NB4 (cell line): ENCODE measurements at regions not wholly inside any gene's neighbourhood (a gene's known extent, or its start where the extent isn't known, plus 50 kb on each side); places are given as distances from the start of the nearest gene placed in this dataset.

Experiments used
- POLR2A ChIP-seq: IDR thresholded peaks from 2 replicates; pipeline ENCODE4 v1.6.1; 2011; ENCODE audit warnings: mild to moderate bottlenecking; ENCODE audit not compliant: insufficient read length; ENCODE audit errors: extremely low read depth
- TF ChIP-seq, protein P1 (sequence below): IDR thresholded peaks from one replicate; pipeline ENCODE4 v1.5.1; 2012; ENCODE audit warnings: low read depth, low read length
- TF ChIP-seq, protein P2 (sequence below): IDR thresholded peaks from 2 replicates; pipeline ENCODE4 v1.6.1; 2011; ENCODE audit warnings: low read depth, low read length

DNA sequence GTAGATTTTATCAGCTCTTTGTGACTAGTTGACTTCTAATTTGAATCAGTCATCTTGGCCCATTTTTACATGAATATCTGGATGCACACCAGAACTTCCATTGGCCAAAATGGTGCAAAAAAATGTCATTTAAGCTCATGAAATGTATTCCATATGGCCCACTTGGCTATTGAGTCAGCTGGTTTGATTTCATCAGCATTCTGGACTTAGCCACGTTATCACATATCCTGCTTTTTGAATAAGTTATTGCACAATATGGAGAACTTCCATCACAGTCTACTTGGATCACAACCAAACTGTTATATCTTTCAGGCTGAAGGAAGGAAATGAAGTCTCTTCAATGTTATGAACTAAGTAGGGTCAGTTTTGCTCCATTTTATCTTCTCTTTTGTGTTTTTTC lies 640.6 kb downstream of the PCDH7 start:
- no peak for TF ChIP-seq POLR2A
- TF ChIP-seq, protein P1, sequence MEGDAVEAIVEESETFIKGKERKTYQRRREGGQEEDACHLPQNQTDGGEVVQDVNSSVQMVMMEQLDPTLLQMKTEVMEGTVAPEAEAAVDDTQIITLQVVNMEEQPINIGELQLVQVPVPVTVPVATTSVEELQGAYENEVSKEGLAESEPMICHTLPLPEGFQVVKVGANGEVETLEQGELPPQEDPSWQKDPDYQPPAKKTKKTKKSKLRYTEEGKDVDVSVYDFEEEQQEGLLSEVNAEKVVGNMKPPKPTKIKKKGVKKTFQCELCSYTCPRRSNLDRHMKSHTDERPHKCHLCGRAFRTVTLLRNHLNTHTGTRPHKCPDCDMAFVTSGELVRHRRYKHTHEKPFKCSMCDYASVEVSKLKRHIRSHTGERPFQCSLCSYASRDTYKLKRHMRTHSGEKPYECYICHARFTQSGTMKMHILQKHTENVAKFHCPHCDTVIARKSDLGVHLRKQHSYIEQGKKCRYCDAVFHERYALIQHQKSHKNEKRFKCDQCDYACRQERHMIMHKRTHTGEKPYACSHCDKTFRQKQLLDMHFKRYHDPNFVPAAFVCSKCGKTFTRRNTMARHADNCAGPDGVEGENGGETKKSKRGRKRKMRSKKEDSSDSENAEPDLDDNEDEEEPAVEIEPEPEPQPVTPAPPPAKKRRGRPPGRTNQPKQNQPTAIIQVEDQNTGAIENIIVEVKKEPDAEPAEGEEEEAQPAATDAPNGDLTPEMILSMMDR: no peak
- TF ChIP-seq, protein P2, sequence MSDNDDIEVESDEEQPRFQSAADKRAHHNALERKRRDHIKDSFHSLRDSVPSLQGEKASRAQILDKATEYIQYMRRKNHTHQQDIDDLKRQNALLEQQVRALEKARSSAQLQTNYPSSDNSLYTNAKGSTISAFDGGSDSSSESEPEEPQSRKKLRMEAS: no peak
